ENCODE measurements at regions not wholly inside any gene's neighbourhood (a gene's known extent, or its start where the extent isn't known, plus 50 kb on each side); places are given as distances from the start of the nearest gene placed in this dataset.

- TF ChIP-seq CTCF (IDR thresholded peaks at IDR 0.05): no peak
Measured at GRCh38 chr7:112540839-112541577, 60.2 kb downstream of the LSMEM1 start.

GRCh38 chr7:112546723-112547513 lies 66.1 kb downstream of the LSMEM1 start:
- no peak for TF ChIP-seq CTCF (IDR thresholded peaks at IDR 0.05)

DNA sequence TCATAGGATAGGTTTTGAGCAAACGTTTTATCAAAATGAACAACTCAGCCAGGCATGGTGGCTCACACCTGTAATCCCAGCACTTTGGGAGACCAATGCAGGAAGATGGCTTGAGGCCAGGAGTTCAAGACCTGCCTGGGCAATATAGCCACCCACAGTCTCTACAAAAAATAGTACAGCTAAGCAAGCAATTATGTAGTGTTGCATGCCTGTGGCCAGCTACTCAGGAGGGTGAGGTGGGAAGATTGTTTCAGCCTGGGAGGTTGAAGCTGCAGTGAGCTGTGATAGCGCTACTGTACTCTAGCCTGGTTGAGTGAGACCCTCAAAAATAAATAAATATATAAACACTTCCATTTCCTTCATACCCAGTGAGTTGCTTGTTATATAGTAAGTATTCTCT lies 67.1 kb downstream of the LSMEM1 start:
- TF ChIP-seq CTCF (IDR thresholded peaks at IDR 0.05): no peak

GRCh38 chr7:112550468-112551060 lies 69.8 kb downstream of the LSMEM1 start:
- peak; percentile 98 for TF ChIP-seq CTCF (IDR thresholded peaks at IDR 0.05)

GRCh38 chr7:112554591-112554990 lies 73.8 kb downstream of the LSMEM1 start:
- no peak for TF ChIP-seq CTCF (IDR thresholded peaks at IDR 0.05)

DNA sequence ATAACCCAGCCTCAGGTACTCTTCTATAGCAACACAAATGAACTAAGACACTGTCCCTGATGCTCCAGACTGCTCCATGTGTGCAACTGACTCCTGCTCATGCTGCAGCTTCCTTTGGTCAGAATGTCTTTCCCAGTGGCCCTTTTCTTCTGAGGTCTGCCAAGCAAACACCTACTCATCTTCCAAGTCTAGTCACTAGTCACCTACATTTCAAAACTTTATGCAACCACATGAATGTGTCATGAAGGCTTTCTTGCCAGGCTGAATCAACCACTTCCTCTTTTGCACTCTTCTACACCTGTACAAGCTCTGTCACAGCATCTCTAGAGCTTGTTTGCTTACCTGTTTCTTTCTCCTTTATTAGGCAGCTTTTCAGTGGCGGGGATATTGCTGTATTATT lies 75.8 kb downstream of the LSMEM1 start:
- TF ChIP-seq CTCF (IDR thresholded peaks at IDR 0.05): no peak

DNA sequence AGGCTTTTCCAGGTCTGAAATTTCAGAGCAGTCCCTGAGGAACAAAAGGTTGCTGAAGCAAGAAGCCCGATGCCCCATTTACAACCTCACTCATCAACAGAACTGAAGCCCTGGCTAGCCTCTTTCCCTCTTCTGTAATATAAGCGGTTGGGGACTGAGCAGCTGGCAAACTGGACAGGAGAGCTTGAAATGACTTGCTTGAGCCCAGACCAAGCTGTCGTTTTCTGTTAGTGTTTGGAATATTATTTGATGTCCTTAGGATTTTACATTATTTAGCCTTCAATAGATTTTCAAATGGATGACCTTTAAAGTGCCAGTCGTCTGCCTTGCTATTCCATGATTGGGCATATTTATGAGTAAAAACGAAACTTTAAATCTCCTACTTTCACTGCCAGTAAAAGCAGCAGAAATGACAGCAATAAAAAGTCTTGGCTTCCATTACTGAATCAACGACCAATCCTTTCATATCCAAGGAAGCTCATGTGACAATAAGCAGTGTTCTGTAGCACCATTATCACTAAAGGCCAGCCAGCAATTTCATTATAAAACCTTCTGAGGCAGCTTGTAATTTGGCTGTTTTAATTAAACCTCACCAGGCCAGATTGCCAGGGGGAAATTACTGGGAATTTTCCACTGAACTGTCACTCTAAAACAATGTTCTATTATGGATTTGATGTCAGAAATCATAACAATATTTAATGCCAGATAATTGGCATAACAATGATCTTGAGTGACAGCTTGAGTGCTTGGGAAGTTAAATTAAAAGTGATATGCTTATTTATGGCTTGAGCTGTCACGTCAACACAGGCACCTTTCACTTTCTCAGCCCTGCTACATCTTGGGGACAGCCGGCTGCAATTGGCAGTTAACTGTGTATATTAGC lies 85.9 kb downstream of the LSMEM1 start:
- no peak for TF ChIP-seq CTCF (IDR thresholded peaks at IDR 0.05)
